ENCODE measurements at regions not wholly inside any gene's neighbourhood (a gene's known extent, or its start where the extent isn't known, plus 50 kb on each side); places are given as distances from the start of the nearest gene placed in this dataset.

- intact Hi-C loops (cut with micrococcal nuclease) = no loop called here
- no TSS peak for BruUV-seq (replicated peaks)
- peaks cover 4% of the 10 kb centered on the region for H3K4me1 Mint-ChIP-seq (ENCODE audit: insufficient read depth, unreplicated experiment)
- peaks cover 46% of the 10 kb centered on the region for H3K27me3 Mint-ChIP-seq (ENCODE audit: insufficient read depth, unreplicated experiment)
- ChIA-PET POLR2A (no interaction called here), CTCF (interaction anchor here (0.6 to 0.9 kb wide), 2 partner anchors 14 to 76 kb away, joined by 3 to 4 read pairs; no protein-coding TSS in a partner anchor)
- TF ChIP-seq, protein P1, sequence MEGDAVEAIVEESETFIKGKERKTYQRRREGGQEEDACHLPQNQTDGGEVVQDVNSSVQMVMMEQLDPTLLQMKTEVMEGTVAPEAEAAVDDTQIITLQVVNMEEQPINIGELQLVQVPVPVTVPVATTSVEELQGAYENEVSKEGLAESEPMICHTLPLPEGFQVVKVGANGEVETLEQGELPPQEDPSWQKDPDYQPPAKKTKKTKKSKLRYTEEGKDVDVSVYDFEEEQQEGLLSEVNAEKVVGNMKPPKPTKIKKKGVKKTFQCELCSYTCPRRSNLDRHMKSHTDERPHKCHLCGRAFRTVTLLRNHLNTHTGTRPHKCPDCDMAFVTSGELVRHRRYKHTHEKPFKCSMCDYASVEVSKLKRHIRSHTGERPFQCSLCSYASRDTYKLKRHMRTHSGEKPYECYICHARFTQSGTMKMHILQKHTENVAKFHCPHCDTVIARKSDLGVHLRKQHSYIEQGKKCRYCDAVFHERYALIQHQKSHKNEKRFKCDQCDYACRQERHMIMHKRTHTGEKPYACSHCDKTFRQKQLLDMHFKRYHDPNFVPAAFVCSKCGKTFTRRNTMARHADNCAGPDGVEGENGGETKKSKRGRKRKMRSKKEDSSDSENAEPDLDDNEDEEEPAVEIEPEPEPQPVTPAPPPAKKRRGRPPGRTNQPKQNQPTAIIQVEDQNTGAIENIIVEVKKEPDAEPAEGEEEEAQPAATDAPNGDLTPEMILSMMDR (IDR thresholded peaks at IDR 0.05; ENCODE audit: unreplicated experiment) = no peak
- H3K4me3 Mint-ChIP-seq (ENCODE audit: unreplicated experiment) = no peak overlapping the region
- H3K27ac Mint-ChIP-seq (ENCODE audit: low read depth, unreplicated experiment) = no peak overlapping the region
- H3K9me3 Mint-ChIP-seq (ENCODE audit: unreplicated experiment) = no peaks in the 10 kb centered on the region
- no peaks in the 10 kb centered on the region for H3K36me3 Mint-ChIP-seq (ENCODE audit: insufficient read depth, unreplicated experiment)
- peak; percentile 72 for DNase-seq (ENCODE audit: unreplicated experiment)
These were observed 497.7 kb downstream of the FUT8 start for GRCh38 chr14:65910108-65910786.

- intact Hi-C loops (cut with micrococcal nuclease) = no loop called here
- Mint-ChIP-seq H3K27me3 (ENCODE audit: insufficient read depth, unreplicated experiment) (peaks cover 33% of the 10 kb centered on the region), H3K9me3 (ENCODE audit: unreplicated experiment) (no peaks in the 10 kb centered on the region), H3K36me3 (ENCODE audit: insufficient read depth, unreplicated experiment) (no peaks in the 10 kb centered on the region), H3K27ac (ENCODE audit: low read depth, unreplicated experiment) (no peak overlapping the region), H3K4me1 (ENCODE audit: insufficient read depth, unreplicated experiment) (no peaks in the 10 kb centered on the region), H3K4me3 (ENCODE audit: unreplicated experiment) (no peak overlapping the region)
- TF ChIP-seq, protein P1 (IDR thresholded peaks at IDR 0.05; ENCODE audit: unreplicated experiment) = no peak
- DNase-seq (ENCODE audit: unreplicated experiment) = no peak
- no TSS peak for BruUV-seq (replicated peaks)
- CTCF ChIA-PET = interaction anchor here (0.6 kb wide), 1 partner anchor 124 kb away, joined by 3 read pairs; no protein-coding TSS in a partner anchor
- POLR2A ChIA-PET = interaction anchor here (0.8 kb wide), 1 partner anchor 10 kb away, joined by 3 read pairs; no protein-coding TSS in a partner anchor
These were observed 502.6 kb downstream of the FUT8 start for GRCh38 chr14:65915125-65915524.

DNA sequence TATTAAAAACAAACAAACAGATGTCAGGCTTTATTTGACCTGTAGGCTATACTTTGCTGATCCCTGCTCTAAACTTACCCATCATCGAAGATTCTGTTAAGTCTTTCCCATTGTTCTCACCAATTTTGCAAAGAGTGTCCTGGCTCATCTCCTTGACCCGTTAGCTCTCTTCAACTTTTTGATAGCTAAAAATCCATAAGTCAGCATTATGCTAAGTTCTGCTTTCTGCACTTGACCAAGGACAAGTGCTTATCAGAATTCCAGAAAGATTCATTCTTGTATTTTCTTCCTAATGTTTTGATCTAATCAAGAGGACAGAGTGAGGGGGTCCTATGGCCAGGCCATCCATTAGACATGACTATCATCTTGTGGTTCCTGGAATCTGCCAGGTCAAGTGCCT is 503.5 kb downstream of the FUT8 start:
- Mint-ChIP-seq H3K27me3 (ENCODE audit: insufficient read depth, unreplicated experiment) (peaks cover 33% of the 10 kb centered on the region), H3K9me3 (ENCODE audit: unreplicated experiment) (no peaks in the 10 kb centered on the region)
- DNase-seq (ENCODE audit: unreplicated experiment) = no peak

DNA sequence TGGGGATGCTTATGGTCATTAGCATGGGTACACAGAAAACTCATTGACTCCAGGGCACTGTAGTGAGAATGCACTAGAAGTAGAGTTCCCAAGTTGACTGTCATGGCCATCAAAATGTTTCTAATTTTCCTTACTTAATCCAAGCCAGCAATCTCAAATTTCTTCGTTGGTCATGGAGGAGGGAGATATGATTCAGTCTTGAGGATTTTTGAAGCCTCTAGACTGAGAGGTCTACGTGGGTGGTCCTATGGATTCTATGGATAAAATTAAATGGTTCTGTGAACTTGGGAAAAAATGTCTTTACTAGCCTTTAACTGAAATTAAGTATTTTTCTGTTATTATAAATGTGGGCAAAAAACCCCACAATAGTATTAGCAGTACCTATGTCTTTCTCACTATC is 508.5 kb downstream of the FUT8 start:
- H3K4me3 Mint-ChIP-seq (ENCODE audit: unreplicated experiment) = no peak overlapping the region
- no peak for DNase-seq (ENCODE audit: unreplicated experiment)
- no peaks in the 10 kb centered on the region for H3K9me3 Mint-ChIP-seq (ENCODE audit: unreplicated experiment)
- H3K36me3 Mint-ChIP-seq (ENCODE audit: insufficient read depth, unreplicated experiment) = no peaks in the 10 kb centered on the region
- POLR2A ChIA-PET = interaction anchor here (1.1 kb wide), 1 partner anchor 9 kb away, joined by 4 read pairs; no protein-coding TSS in a partner anchor
- TF ChIP-seq, protein P1 (IDR thresholded peaks at IDR 0.05; ENCODE audit: unreplicated experiment) = no peak
- H3K27me3 Mint-ChIP-seq (ENCODE audit: insufficient read depth, unreplicated experiment) = peaks cover 17% of the 10 kb centered on the region
- no peaks in the 10 kb centered on the region for H3K4me1 Mint-ChIP-seq (ENCODE audit: insufficient read depth, unreplicated experiment)
- BruUV-seq (replicated peaks) = no TSS peak
- H3K27ac Mint-ChIP-seq (ENCODE audit: low read depth, unreplicated experiment) = no peak overlapping the region
- intact Hi-C loops (cut with micrococcal nuclease) = no loop called here
- CTCF ChIA-PET = no interaction called here

More for the DNA sequence above, 503.5 kb downstream of the FUT8 start:
- TF ChIP-seq, protein P1 (IDR thresholded peaks at IDR 0.05; ENCODE audit: unreplicated experiment) = no peak
- ChIA-PET CTCF (interaction anchor here (1.9 kb wide), 1 partner anchor 43 kb away, joined by 5 read pairs; no protein-coding TSS in a partner anchor), POLR2A (no interaction called here)
- Mint-ChIP-seq H3K27ac (ENCODE audit: low read depth, unreplicated experiment) (no peak overlapping the region), H3K4me1 (ENCODE audit: insufficient read depth, unreplicated experiment) (no peaks in the 10 kb centered on the region), H3K36me3 (ENCODE audit: insufficient read depth, unreplicated experiment) (no peaks in the 10 kb centered on the region), H3K4me3 (ENCODE audit: unreplicated experiment) (no peak overlapping the region)
- BruUV-seq (replicated peaks) = no TSS peak
- intact Hi-C loops (cut with micrococcal nuclease) = no loop called here

All from MCF 10A (cell line).